GM19240 (cell line): ENCODE measurements at regions not wholly inside any gene's neighbourhood (a gene's known extent, or its start where the extent isn't known, plus 50 kb on each side); places are given as distances from the start of the nearest gene placed in this dataset.
"Not testable (repeated sequence)": the region's sequence is repeated elsewhere in the genome, so short reads cannot be mapped to it uniquely, and the experiment has no call there.

Source experiments
- DNase-seq: peaks from one replicate; pipeline ENCODE4 v3.0.0; 2011; ENCODE audit warnings: low spot score; ENCODE audit not compliant: insufficient read length

- no peak for DNase-seq
Measured at GRCh38 chr13:56352901-56353300, 787.8 kb upstream of the PRR20A start.

GRCh38 chr13:56356690-56357089 lies 784.0 kb upstream of the PRR20A start:
- DNase-seq, result no peak

GRCh38 chr13:56378566-56378965 lies 762.2 kb upstream of the PRR20A start:
- DNase-seq, result no peak

- DNase-seq, result no peak
Measured at GRCh38 chr13:56393549-56393948, 747.2 kb upstream of the PRR20A start.

GRCh38 chr13:56396318-56396717 lies 744.4 kb upstream of the PRR20A start:
- DNase-seq, result no peak

- no peak for DNase-seq
Measured at GRCh38 chr13:56400774-56401173, 739.9 kb upstream of the PRR20A start.

GRCh38 chr13:56412856-56413255 lies 727.9 kb upstream of the PRR20A start:
- no peak for DNase-seq

- no peak for DNase-seq
Measured at GRCh38 chr13:56424246-56424645, 716.5 kb upstream of the PRR20A start.

GRCh38 chr13:56457535-56458190 lies 683.1 kb upstream of the PRR20A start:
- no peak for DNase-seq

- no peak for DNase-seq
Measured at GRCh38 chr13:56459286-56459685, 681.4 kb upstream of the PRR20A start.

- no peak for DNase-seq
Measured at GRCh38 chr13:56501750-56502149, 639.0 kb upstream of the PRR20A start.

- DNase-seq, result no peak
Measured at GRCh38 chr13:56510836-56511235, 629.9 kb upstream of the PRR20A start.

- not testable (repeated sequence) for DNase-seq
Measured at GRCh38 chr13:56512336-56512735, 628.4 kb upstream of the PRR20A start.

GRCh38 chr13:56515441-56515840 lies 625.3 kb upstream of the PRR20A start:
- no peak for DNase-seq

GRCh38 chr13:56528040-56528790 lies 612.5 kb upstream of the PRR20A start:
- no peak for DNase-seq

- DNase-seq, result no peak
Measured at GRCh38 chr13:56530096-56530495, 610.6 kb upstream of the PRR20A start.

- not testable (repeated sequence) for DNase-seq
Measured at GRCh38 chr13:56547921-56548320, 592.8 kb upstream of the PRR20A start.

GRCh38 chr13:56558698-56559320 lies 581.9 kb upstream of the PRR20A start:
- DNase-seq, result no peak

- no peak for DNase-seq
Measured at GRCh38 chr13:56561327-56561726, 579.4 kb upstream of the PRR20A start.

- no peak for DNase-seq
Measured at GRCh38 chr13:56563663-56564062, 577.1 kb upstream of the PRR20A start.

GRCh38 chr13:56586976-56587375 lies 553.7 kb upstream of the PRR20A start:
- DNase-seq, result no peak

- DNase-seq, result no peak
Measured at GRCh38 chr13:56615572-56615971, 525.1 kb upstream of the PRR20A start.

- DNase-seq, result no peak
Measured at GRCh38 chr13:56622840-56623239, 517.9 kb upstream of the PRR20A start.
